Osteocyte (in vitro differentiated cells): ENCODE measurements at regions not wholly inside any gene's neighbourhood (a gene's known extent, or its start where the extent isn't known, plus 50 kb on each side); places are given as distances from the start of the nearest gene placed in this dataset.

Source experiments
- DNase-seq: peaks from one replicate; pipeline ENCODE4 v3.0.0; 2021; ENCODE audit warnings: mixed read lengths; ENCODE audit not compliant: unreplicated experiment; ENCODE audit errors: extremely low spot score
- H3K27ac Mint-ChIP-seq: one replicate; pipeline ENCODE4 v1.8.0; 2021; ENCODE audit warnings: mild to moderate bottlenecking, mixed read lengths; ENCODE audit not compliant: unreplicated experiment
- H3K27me3 Mint-ChIP-seq: one replicate; pipeline ENCODE4 v1.8.0; 2021; ENCODE audit warnings: mixed read lengths; ENCODE audit not compliant: unreplicated experiment
- H3K36me3 Mint-ChIP-seq: one replicate; pipeline ENCODE4 v1.8.0; 2021; ENCODE audit warnings: mixed read lengths; ENCODE audit not compliant: unreplicated experiment
- H3K4me1 Mint-ChIP-seq: one replicate; pipeline ENCODE4 v1.8.0; 2021; ENCODE audit warnings: mixed read lengths; ENCODE audit not compliant: unreplicated experiment
- H3K4me3 Mint-ChIP-seq: one replicate; pipeline ENCODE4 v1.8.0; 2021; ENCODE audit warnings: mild to moderate bottlenecking, moderate library complexity, mixed read lengths; ENCODE audit not compliant: unreplicated experiment
- H3K9me3 Mint-ChIP-seq: one replicate; pipeline ENCODE4 v1.8.0; 2021; ENCODE audit warnings: mixed read lengths; ENCODE audit not compliant: unreplicated experiment
- CTCF ChIP-seq: fragments of 200-600 bp; sonication (generic); IDR thresholded peaks from 2 replicates; pipeline ENCODE4 v1.5.0; 2021; ENCODE audit warnings: antibody characterized with exemption, mild to moderate bottlenecking, moderate library complexity

- Mint-ChIP-seq H3K9me3 (no peaks in the 10 kb centered on the region), H3K4me3 (no peak overlapping the region)
Observed at GRCh38 chr13:75222031-75222430, 259.9 kb downstream of the TBC1D4 start.

DNA sequence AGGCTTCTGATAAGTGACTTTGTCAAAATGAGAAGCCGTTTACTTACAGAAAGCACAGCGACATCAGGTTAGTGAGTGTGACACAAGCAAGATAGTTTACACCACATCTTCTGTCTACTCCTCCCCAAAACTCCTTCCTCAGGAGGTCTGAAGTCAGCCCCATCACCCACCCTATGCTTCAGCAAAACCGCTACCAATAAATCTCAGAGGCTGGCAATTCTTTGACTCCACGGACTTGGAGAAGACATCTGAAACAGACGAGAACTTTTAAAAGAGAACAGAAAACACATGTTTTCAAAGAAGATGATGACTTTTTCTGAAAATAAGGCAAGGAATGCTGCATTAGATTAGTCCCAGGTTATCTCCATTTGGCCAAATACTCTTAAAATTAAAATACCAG lies 261.1 kb downstream of the TBC1D4 start:
- no peak for TF ChIP-seq CTCF
- Mint-ChIP-seq H3K9me3 (no peaks in the 10 kb centered on the region), H3K27me3 (no peaks in the 10 kb centered on the region), H3K27ac (no peak overlapping the region), H3K4me1 (peaks cover 26% of the 10 kb centered on the region), H3K36me3 (no peaks in the 10 kb centered on the region), H3K4me3 (no peak overlapping the region)
- DNase-seq = no peak

More at GRCh38 chr13:75222031-75222430, 259.9 kb downstream of the TBC1D4 start:
- DNase-seq = no peak
- Mint-ChIP-seq H3K27me3 (no peaks in the 10 kb centered on the region), H3K27ac (no peak overlapping the region), H3K4me1 (peaks cover 27% of the 10 kb centered on the region), H3K36me3 (no peaks in the 10 kb centered on the region)
- no peak for TF ChIP-seq CTCF

GRCh38 chr13:75220238-75220542 lies 261.8 kb downstream of the TBC1D4 start:
- Mint-ChIP-seq H3K27me3 (no peaks in the 10 kb centered on the region), H3K9me3 (no peaks in the 10 kb centered on the region), H3K4me3 (no peak overlapping the region), H3K4me1 (peaks cover 29% of the 10 kb centered on the region), H3K36me3 (no peaks in the 10 kb centered on the region), H3K27ac (no peak overlapping the region)
- no peak for TF ChIP-seq CTCF
- DNase-seq = no peak

GRCh38 chr13:75219479-75220237 lies 262.3 kb downstream of the TBC1D4 start:
- Mint-ChIP-seq H3K27ac (peak overlapping the region; percentile 69), H3K4me1 (peaks cover 29% of the 10 kb centered on the region), H3K27me3 (no peaks in the 10 kb centered on the region), H3K36me3 (no peaks in the 10 kb centered on the region), H3K9me3 (no peaks in the 10 kb centered on the region), H3K4me3 (peak overlapping the region; percentile 73)
- TF ChIP-seq CTCF = peak; percentile 99
- peak; percentile 95 for DNase-seq

DNA sequence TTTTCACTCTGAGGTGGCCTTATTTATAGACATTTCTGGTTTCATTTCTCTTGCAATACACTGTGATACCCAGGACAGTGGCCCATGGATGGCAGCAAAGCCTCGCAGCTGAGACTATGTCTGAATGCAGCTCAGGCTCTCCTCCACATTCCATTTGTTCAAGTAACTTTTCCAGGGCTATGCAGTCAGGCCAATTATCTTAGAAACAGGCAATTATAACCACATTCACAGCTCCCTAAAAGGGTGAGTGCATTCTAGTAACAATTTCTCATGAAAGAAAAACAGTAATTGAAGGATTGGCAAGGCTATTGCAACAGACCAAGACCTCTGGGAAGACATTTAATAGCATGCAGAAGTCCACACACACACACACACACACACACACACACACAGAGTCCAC lies 264.0 kb downstream of the TBC1D4 start:
- Mint-ChIP-seq H3K27ac (peak overlapping the region; percentile 19), H3K4me3 (no peak overlapping the region), H3K4me1 (peaks cover 29% of the 10 kb centered on the region), H3K9me3 (no peaks in the 10 kb centered on the region), H3K36me3 (no peaks in the 10 kb centered on the region), H3K27me3 (no peaks in the 10 kb centered on the region)
- no peak for DNase-seq
- peak; percentile 25 for TF ChIP-seq CTCF
